Glomerular endothelial cell (primary cell): ENCODE measurements at regions not wholly inside any gene's neighbourhood (a gene's known extent, or its start where the extent isn't known, plus 50 kb on each side); places are given as distances from the start of the nearest gene placed in this dataset.
"Not testable (repeated sequence)": the region's sequence is repeated elsewhere in the genome, so short reads cannot be mapped to it uniquely, and the experiment has no call there.

ENCODE experiments used
- DNase-seq: peaks from one replicate; pipeline ENCODE4 v3.0.0-alpha.2; 2011; ENCODE audit warnings: low read depth, low spot score; ENCODE audit errors: extremely low read depth

- DNase-seq, result no peak
Measured at GRCh38 chr7:113320419-113320818, 202.1 kb upstream of the SMIM30 start.

GRCh38 chr7:113314594-113314993, 196.2 kb upstream of the SMIM30 start:
- no peak for DNase-seq

- no peak for DNase-seq
Measured at GRCh38 chr7:113308399-113308798, 190.0 kb upstream of the SMIM30 start.

- DNase-seq, result no peak
Measured at GRCh38 chr7:113307147-113307546, 188.8 kb upstream of the SMIM30 start.

GRCh38 chr7:113306302-113306701, 187.9 kb upstream of the SMIM30 start:
- DNase-seq, result no peak

- no peak for DNase-seq
Measured at GRCh38 chr7:113304104-113304503, 185.8 kb upstream of the SMIM30 start.

- DNase-seq, result not testable (repeated sequence)
Measured at GRCh38 chr7:113303388-113303787, 185.0 kb upstream of the SMIM30 start.

- DNase-seq, result no peak
Measured at GRCh38 chr7:113301983-113302382, 183.6 kb upstream of the SMIM30 start.

GRCh38 chr7:113301141-113301540, 182.8 kb upstream of the SMIM30 start:
- no peak for DNase-seq

- no peak for DNase-seq
Measured at GRCh38 chr7:113299748-113300147, 181.4 kb upstream of the SMIM30 start.

GRCh38 chr7:113298501-113298900, 180.1 kb upstream of the SMIM30 start:
- DNase-seq, result no peak

GRCh38 chr7:113294750-113295149, 176.4 kb upstream of the SMIM30 start:
- no peak for DNase-seq

- no peak for DNase-seq
Measured at GRCh38 chr7:113292105-113292504, 173.8 kb upstream of the SMIM30 start.

GRCh38 chr7:113291058-113291457, 172.7 kb upstream of the SMIM30 start:
- DNase-seq, result no peak

GRCh38 chr7:113289140-113289740, 170.9 kb upstream of the SMIM30 start:
- no peak for DNase-seq

- no peak for DNase-seq
Measured at GRCh38 chr7:113285411-113285810, 167.1 kb upstream of the SMIM30 start.

GRCh38 chr7:113283861-113284260, 165.5 kb upstream of the SMIM30 start:
- no peak for DNase-seq

GRCh38 chr7:113282875-113283274, 164.5 kb upstream of the SMIM30 start:
- DNase-seq, result no peak

GRCh38 chr7:113281223-113281622, 162.9 kb upstream of the SMIM30 start:
- DNase-seq, result no peak

GRCh38 chr7:113279256-113279655, 160.9 kb upstream of the SMIM30 start:
- no peak for DNase-seq

- no peak for DNase-seq
Measured at GRCh38 chr7:113270790-113271189, 152.4 kb upstream of the SMIM30 start.

GRCh38 chr7:113269592-113269991, 151.2 kb upstream of the SMIM30 start:
- DNase-seq, result not testable (repeated sequence)

- DNase-seq, result no peak
Measured at GRCh38 chr7:113268757-113269156, 150.4 kb upstream of the SMIM30 start.
